GM18505 (cell line): ENCODE measurements at regions not wholly inside any gene's neighbourhood (a gene's known extent, or its start where the extent isn't known, plus 50 kb on each side); places are given as distances from the start of the nearest gene placed in this dataset.

Source experiments
- ATAC-seq: cut with Tn5 transposase; IDR thresholded peaks from one replicate; pipeline ENCODE4 v1.9.1; 2021; ENCODE audit not compliant: unreplicated experiment
- POLR2A ChIP-seq: IDR thresholded peaks from 4 replicates; pipeline ENCODE4 v1.6.1; 2011; ENCODE audit warnings: borderline replicate concordance; ENCODE audit not compliant: insufficient read depth, insufficient read length; ENCODE audit errors: extremely low read depth

DNA sequence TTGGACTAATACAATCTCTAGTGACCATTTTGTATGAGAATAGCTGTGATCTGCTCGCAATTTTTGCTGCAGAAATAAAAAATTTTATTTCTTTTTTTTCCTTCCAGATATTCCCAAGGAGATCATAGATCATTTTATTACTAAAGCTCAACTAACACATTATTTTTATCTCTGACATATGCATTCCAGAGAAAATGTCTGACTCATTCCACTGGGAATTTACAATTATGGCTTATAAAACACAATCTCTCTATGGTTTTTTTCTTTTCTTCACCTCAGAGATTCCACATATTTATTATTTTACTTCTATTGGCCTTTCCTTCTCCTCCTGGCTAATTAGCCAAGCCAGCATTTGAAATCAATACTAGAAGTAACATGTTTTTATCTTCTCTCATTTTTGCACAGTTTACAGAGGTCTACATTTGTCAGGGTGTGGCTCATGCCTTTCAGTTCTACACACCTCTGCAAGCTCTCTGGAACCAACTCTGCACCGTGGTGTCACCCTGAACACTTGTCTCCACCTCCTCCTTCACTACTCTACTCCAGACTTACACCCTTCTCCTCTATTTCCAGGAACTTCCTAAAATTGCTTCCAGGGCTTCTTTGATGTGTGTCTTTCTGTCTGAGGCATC, 59.8 kb upstream of the GPM6A start:
- TF ChIP-seq POLR2A: no peak
- no peak for ATAC-seq

DNA sequence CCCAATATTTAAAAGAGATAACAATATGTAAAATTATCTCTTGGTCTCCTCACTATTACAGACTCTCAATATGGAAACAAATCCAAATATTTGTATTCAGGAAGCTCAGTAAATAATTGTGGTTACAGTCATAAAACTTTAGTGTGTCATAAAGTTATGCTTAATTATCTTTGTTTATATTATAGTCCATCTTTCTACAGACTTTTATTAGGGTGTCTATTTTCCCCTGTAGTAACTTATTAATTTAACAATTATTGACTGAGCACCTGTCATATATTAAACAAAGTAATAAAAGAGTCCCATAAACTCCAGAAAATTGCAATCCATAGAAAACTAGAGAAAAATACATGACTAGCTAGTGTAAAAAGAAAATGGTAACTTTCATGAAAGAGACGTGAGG, 61.6 kb upstream of the GPM6A start:
- no peak for ATAC-seq

DNA sequence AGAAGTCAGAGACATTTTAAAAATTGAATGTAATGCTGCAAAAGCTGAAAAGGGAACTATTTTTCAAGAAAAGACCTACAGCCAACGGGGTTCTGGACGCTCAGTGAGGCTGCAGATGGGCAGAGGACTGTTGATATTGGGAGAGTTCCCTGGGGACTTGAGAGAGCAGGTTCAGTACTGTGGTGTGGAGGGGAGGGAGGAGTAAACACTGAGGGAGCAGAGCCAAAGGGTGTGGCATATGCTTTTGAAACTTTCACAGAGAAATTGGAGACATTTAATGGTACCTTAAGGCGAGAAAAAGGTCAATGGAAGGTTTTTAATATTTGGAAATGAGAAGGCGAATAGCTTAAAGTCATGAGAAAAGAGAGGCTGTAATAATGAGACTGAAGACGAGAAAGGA, 62.2 kb upstream of the GPM6A start:
- ATAC-seq: no peak
- no peak for TF ChIP-seq POLR2A

More for the DNA sequence above, 61.6 kb upstream of the GPM6A start:
- TF ChIP-seq POLR2A: no peak

GRCh38 chr4:175875993-175876771, 64.1 kb upstream of the GPM6A start:
- ATAC-seq: no peak
- TF ChIP-seq POLR2A: no peak

DNA sequence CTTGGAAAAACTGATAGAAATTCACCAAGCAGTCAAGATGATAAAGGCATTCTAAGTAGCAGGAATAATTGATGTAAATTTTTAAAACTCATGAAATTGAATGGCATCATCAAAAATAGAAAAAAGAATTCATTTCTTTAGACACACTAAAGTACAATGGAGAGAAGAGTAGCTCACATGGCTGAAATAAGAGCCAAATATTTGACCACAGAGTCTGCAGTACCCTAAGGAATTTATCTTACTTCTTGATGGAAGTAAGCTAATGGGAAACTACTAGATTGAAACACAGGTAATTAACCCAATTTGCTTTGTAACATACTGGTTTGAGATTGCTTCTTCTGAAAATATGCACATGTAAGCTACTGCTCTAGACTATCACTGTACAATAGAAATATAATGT, 70.8 kb upstream of the GPM6A start:
- ATAC-seq: no peak

GRCh38 chr4:175884048-175884447, 72.0 kb upstream of the GPM6A start:
- ATAC-seq: no peak
- TF ChIP-seq POLR2A: no peak

More for the DNA sequence above, 70.8 kb upstream of the GPM6A start:
- no peak for TF ChIP-seq POLR2A

DNA sequence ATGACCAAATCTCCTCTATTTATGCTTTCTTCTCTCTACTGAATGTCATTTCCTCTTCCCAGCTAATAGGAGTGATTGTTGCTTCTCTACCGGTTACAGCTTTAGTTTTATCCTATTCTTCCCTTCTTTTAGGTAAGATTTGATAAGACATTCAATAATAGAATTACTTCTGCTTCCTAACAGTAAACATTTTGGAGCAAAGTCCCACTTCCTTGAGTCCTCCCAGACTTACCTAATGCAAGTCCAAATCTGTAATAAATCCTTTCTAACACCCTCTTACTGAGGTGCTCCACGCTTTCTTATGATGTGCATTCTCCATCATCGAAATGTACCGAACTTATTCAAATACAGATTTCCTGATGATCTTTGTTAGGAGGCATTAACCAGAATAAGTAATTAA, 79.2 kb upstream of the GPM6A start:
- TF ChIP-seq POLR2A: no peak
- no peak for ATAC-seq

GRCh38 chr4:175891851-175892250, 79.8 kb upstream of the GPM6A start:
- no peak for ATAC-seq
- TF ChIP-seq POLR2A: no peak

GRCh38 chr4:175905925-175906324, 93.9 kb upstream of the GPM6A start:
- TF ChIP-seq POLR2A: no peak

GRCh38 chr4:175906384-175906783, 94.3 kb upstream of the GPM6A start:
- no peak for TF ChIP-seq POLR2A
- no peak for ATAC-seq

More at GRCh38 chr4:175905925-175906324, 93.9 kb upstream of the GPM6A start:
- ATAC-seq: no peak

DNA sequence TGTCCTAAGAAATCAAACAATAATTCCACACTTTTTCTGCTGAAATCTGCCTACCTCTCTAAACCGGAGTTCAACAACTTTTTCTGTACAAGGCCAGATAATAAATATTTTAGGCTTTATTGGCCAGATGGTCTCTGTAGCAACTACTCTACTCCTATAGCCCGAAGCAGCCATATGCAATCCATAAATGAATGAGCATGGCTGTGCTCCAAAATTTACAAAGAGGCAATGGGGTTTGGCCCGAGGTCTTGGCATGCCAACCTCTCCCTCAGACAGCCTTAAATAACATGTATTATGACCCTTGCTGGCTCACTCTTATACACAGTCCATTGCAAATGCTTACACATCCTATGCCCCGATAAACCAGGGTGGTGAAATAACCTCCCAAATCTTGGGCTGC, 98.6 kb upstream of the GPM6A start:
- no peak for ATAC-seq
- TF ChIP-seq POLR2A: no peak

GRCh38 chr4:175916626-175917351, 104.7 kb upstream of the GPM6A start:
- TF ChIP-seq POLR2A: no peak
- ATAC-seq: no peak

DNA sequence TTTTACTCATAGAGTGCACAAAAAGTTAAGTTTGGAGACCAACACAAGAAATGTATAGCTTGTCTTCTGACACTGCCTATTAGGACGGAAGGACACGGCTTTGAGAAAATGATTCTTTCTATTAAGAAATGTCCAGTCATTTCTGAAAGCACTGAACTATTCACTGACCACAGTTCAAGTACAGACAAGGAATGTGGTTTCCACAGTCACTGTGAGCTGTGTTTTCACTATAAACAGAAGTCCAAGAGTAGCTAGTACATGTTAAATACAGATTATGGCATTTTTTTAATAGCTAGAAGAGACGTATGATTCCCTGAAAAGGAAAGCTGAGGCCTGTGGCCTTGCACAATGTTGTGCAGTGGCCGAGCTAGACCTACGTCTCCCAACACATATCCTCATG, 115.1 kb upstream of the GPM6A start:
- no peak for ATAC-seq
- no peak for TF ChIP-seq POLR2A

DNA sequence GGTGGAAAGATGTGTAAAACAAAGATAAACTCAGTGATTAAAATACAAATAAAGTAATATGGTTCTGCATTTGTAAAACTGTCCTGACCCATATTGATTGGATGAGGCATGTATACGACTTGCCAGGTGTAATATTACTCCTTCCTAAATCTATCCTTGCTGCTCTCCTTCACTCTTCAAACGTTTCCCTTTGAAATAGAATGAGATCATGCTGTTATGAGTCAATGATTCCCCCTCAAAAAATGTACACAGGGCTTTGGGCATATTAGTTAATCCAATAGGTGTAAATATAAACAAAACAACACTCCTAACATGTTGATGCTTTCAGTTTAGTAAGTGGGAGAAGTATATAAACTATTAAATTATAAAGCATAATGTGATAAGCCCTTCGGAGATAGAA, 117.4 kb upstream of the GPM6A start:
- TF ChIP-seq POLR2A: no peak
- ATAC-seq: no peak
